ENCODE measurements at regions not wholly inside any gene's neighbourhood (a gene's known extent, or its start where the extent isn't known, plus 50 kb on each side); places are given as distances from the start of the nearest gene placed in this dataset.
"Not testable (repeated sequence)": the region's sequence is repeated elsewhere in the genome, so short reads cannot be mapped to it uniquely, and the experiment has no call there.

DNA sequence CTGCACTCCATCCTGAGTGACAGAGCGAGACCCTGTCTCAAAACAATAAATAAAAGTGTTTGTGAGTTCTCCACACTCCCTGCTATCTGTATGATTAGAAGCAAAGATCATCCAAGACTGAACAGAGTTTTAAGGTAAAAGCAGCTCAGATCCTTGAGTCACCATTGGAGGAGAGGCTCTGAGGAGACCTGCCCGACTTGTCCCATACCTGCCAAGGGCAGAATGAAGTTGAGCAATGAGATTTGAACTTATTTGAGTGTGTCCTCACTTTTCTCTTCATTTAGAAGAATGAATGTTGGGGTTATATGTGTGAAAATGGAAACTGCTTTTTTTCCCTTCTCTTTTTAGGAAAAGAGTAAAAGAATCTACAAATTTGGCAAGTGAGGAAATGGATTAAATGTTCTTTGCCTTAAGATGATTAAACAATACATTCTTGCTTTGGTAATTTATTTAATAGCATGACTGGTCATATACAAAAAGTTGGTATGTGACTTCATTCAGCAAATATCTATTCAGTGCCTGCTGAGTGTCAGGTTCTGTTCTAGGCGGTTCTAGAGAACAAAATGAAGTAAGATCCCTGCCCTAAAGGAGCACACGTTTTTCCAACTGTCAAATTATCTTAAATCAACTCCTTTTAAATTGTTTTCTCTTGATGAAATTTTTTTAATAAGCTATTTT is 195.7 kb downstream of the ALDH8A1 start:
- no peak overlapping the region for H3K4me3 ChIP-seq (ENCODE audit: control insufficient read depth, low read depth, low read length)
- TF ChIP-seq, protein P1, sequence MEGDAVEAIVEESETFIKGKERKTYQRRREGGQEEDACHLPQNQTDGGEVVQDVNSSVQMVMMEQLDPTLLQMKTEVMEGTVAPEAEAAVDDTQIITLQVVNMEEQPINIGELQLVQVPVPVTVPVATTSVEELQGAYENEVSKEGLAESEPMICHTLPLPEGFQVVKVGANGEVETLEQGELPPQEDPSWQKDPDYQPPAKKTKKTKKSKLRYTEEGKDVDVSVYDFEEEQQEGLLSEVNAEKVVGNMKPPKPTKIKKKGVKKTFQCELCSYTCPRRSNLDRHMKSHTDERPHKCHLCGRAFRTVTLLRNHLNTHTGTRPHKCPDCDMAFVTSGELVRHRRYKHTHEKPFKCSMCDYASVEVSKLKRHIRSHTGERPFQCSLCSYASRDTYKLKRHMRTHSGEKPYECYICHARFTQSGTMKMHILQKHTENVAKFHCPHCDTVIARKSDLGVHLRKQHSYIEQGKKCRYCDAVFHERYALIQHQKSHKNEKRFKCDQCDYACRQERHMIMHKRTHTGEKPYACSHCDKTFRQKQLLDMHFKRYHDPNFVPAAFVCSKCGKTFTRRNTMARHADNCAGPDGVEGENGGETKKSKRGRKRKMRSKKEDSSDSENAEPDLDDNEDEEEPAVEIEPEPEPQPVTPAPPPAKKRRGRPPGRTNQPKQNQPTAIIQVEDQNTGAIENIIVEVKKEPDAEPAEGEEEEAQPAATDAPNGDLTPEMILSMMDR (conservative IDR thresholded peaks at IDR 0.05; ENCODE audit: control insufficient read depth, insufficient read depth, low read depth, low read length) = no peak
- DNase-seq (ENCODE audit: low read depth) = no peak

DNA sequence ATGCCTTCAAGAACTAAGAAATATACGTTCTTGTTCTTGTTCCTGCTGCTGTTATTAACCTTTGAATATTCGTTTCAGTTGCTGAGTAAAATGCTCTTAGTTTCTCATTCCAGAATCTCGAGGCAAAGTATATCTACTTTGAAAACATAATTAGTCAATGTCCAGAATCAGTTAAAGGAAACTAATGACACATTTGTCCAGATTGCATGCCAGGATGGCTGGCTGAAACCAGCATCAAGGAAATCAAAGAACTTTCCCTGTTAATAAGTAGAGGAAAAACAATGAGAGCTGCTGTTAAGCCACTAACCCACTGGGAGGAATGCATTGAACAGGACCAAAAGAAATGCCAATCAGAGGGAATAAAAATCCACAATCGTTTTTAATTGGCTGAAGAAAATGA is 196.9 kb downstream of the ALDH8A1 start:
- no peak overlapping the region for H3K4me3 ChIP-seq (ENCODE audit: control insufficient read depth, low read depth, low read length)
- DNase-seq (ENCODE audit: low read depth) = no peak
- TF ChIP-seq, protein P1 (conservative IDR thresholded peaks at IDR 0.05; ENCODE audit: control insufficient read depth, insufficient read depth, low read depth, low read length) = no peak

DNA sequence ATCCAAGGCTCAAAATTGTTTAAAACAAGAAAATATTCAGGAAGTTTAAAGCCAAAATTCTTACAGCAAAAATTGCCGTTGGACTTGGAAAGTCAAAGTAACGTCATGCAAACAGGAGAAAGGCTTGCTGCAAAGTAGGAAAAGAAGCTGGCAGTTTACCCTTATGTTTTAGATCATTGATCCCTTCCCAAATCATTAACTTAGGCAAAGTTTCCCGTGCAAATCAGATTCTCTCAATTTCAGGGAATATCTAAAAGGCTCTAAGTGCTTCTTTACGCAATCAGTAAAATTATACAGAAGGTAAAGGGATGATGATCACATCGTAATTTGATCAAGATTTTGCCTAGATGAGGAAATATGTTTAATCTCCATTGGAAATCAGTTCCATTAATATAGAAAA is 197.5 kb downstream of the ALDH8A1 start:
- no peak for DNase-seq (ENCODE audit: low read depth)
- H3K4me3 ChIP-seq (ENCODE audit: control insufficient read depth, low read depth, low read length) = no peak overlapping the region

DNA sequence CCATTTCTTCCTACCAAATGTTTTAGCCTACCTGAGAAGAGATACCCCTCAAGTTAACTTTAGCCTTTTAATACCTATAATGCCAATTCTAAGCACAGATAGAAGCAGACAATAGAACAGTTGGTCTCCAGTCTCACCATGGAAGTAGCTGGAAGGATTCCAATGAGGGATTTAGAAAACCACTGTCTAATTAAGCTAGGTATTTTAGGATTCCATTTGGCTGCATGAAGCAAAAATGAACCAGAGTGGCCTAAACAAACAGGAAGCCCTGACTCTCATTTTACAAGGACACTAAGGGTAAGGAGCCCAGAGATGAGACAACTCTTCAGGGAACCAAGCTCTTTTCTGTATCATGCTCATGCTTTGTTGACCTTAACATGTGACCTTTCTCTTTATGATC is 199.2 kb downstream of the ALDH8A1 start:
- peak; percentile 37 for DNase-seq (ENCODE audit: low read depth)
- H3K4me3 ChIP-seq (ENCODE audit: control insufficient read depth, low read depth, low read length) = no peak overlapping the region
- TF ChIP-seq, protein P1 (conservative IDR thresholded peaks at IDR 0.05; ENCODE audit: control insufficient read depth, insufficient read depth, low read depth, low read length) = no peak

More for the DNA sequence above, 197.5 kb downstream of the ALDH8A1 start:
- TF ChIP-seq, protein P1 (conservative IDR thresholded peaks at IDR 0.05; ENCODE audit: control insufficient read depth, insufficient read depth, low read depth, low read length) = no peak

DNA sequence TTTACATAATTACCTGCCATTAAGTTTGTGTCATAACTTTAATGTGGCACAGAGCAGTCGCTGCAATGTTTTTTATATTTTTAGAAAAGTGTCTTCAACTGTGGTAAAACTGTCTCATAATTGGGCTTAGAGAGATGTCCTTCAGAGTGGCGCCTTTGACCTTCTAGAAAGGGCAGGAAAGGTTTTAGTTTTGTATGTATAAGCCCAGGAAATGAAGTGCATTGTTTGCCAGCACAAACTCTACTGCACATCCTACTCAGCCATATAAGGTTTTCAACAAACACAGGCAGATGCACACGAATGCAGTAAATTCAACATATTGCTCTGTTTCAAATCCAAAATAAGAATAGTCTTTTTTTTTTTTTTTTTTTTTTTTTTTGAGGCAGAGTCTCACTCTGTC is 201.4 kb downstream of the ALDH8A1 start:
- no peak overlapping the region for H3K4me3 ChIP-seq (ENCODE audit: control insufficient read depth, low read depth, low read length)
- TF ChIP-seq, protein P1 (conservative IDR thresholded peaks at IDR 0.05; ENCODE audit: control insufficient read depth, insufficient read depth, low read depth, low read length) = no peak
- DNase-seq (ENCODE audit: low read depth) = no peak

DNA sequence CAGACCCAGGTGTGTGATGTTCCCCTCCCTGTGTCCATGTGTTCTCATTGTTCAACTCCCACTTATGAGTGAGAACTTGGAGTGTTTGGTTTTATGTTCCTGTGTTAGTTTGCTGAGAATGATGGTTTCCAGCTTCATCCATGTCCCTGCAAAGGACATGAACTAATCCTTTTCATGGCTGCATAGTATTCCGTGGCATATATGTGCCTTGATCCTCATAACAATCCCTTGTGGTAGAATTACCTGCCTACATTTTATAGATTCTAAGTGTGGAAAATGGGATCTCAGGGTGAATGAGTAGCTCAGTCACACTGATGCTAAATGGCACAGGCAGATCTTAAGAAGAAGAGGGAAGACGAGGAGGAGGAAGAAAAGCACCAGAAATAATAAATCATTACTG is 202.7 kb downstream of the ALDH8A1 start:
- not testable (repeated sequence) for H3K4me3 ChIP-seq (ENCODE audit: control insufficient read depth, low read depth, low read length); DNase-seq (ENCODE audit: low read depth)

DNA sequence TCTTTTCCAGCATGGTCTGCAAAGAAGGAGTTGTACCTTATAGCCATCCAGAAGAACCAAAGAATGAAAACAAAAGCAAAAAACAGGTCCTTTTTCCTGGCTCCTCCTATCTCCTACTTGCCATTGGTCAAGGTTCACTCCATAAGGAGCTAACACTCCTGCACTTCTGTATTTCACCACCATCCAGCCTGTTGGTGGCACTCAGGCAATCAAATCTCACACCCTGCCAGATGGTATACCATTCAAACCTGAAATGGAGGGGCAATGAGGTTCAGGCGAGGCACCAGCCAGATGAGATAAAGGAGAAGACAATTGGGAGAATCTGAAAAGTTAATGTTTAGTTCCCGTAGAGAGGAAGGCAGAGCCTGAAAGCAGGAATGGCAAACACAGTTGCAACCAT is 203.8 kb downstream of the ALDH8A1 start:
- TF ChIP-seq, protein P1 (conservative IDR thresholded peaks at IDR 0.05; ENCODE audit: control insufficient read depth, insufficient read depth, low read depth, low read length) = no peak
- no peak overlapping the region for H3K4me3 ChIP-seq (ENCODE audit: control insufficient read depth, low read depth, low read length)
- no peak for DNase-seq (ENCODE audit: low read depth)

DNA sequence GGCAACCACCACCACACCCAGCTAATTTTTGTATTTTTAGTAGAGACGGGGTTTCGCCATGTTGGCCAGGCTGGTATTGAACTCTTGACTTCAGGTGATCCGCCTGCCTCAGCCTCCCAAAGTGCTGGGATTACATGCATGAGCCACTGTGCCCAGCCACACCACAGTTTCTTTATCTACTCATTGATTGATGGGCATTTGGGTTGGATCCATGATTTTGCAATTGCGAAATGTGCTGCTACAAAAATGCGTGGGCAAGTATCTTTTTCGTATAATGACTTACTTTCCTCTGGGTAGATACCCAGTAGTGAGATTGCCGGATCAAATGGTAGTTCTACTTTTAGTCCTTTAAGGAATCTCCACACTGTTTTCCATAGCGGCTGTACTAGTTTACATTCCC is 204.7 kb downstream of the ALDH8A1 start:
- peak; percentile 25 for DNase-seq (ENCODE audit: low read depth)
- H3K4me3 ChIP-seq (ENCODE audit: control insufficient read depth, low read depth, low read length) = not testable (repeated sequence)

Data from fibroblast of mammary gland (primary cell).